GM18873 (cell line): ENCODE measurements at regions not wholly inside any gene's neighbourhood (a gene's known extent, or its start where the extent isn't known, plus 50 kb on each side); places are given as distances from the start of the nearest gene placed in this dataset.

Source experiments
- ATAC-seq: cut with Tn5 transposase; IDR thresholded peaks from one replicate; pipeline ENCODE4 v1.9.1; 2021; ENCODE audit warnings: mild to moderate bottlenecking, moderate library complexity, moderate number of reproducible peaks; ENCODE audit not compliant: unreplicated experiment, low FRiP score

- no peak for ATAC-seq
Measured at GRCh38 chr10:3846736-3847135, 61.7 kb upstream of the KLF6 start.

GRCh38 chr10:3844491-3845025 lies 59.5 kb upstream of the KLF6 start:
- ATAC-seq = no peak

GRCh38 chr10:3838460-3839437 lies 53.7 kb upstream of the KLF6 start:
- no peak for ATAC-seq

GRCh38 chr10:3837647-3838459 lies 52.8 kb upstream of the KLF6 start:
- no peak for ATAC-seq

- ATAC-seq = no peak
Measured at GRCh38 chr10:3836222-3836820, 51.3 kb upstream of the KLF6 start.

- ATAC-seq = no peak
Measured at GRCh38 chr10:3835770-3836169, 50.8 kb upstream of the KLF6 start.

GRCh38 chr10:3834947-3835346 lies 49.9 kb upstream of the KLF6 start:
- ATAC-seq = no peak
